HG03354 (cell line): ENCODE measurements at regions not wholly inside any gene's neighbourhood (a gene's known extent, or its start where the extent isn't known, plus 50 kb on each side); places are given as distances from the start of the nearest gene placed in this dataset.
"Not testable (repeated sequence)": the region's sequence is repeated elsewhere in the genome, so short reads cannot be mapped to it uniquely, and the experiment has no call there.

Source experiments
- ATAC-seq: cut with Tn5 transposase; IDR thresholded peaks from one replicate; pipeline ENCODE4 v1.9.1; 2021; ENCODE audit warnings: mild to moderate bottlenecking; ENCODE audit not compliant: unreplicated experiment, poor library complexity, severe bottlenecking

- no peak for ATAC-seq
These were observed 405.9 kb upstream of the RGS18 start for GRCh38 chr1:191752342-191752741.

DNA sequence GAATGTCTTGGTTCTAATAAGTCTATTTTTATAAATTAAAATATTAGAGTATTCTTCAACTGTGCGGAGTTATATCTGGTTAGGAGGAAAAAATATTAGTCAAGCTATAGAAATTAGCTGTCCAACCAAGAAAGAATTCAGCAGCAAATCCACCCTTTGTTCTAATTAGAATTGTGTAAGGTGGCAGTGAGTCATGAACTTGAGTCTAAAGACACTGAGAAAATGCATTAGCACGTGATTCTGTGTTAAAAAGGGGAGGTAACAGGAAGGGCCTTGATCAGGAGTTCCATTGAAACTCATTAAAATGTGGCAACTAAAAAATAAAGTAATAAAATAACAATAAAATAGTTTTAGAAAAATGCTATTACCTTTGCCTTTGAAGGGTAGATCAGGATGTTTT, 398.2 kb upstream of the RGS18 start:
- no peak for ATAC-seq

DNA sequence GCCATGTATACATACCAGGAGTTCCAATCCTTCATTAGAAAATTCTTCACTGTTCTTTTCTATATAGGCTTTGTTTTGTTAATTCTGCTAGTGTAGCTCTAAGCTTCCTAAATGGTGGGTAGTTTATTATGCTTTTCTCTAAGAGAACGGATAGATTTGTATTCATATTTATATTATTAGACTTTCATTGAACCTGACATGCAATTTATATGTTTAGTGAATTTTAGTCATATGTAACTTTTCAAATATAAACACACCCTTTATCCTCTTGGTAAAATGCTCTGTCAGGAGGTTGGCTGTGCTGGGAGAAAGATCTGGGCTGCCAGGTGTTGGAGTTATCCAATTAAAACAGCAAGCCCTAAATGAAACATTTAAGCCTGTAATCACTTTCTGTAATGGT, 369.7 kb upstream of the RGS18 start:
- ATAC-seq = no peak

GRCh38 chr1:191798178-191798577, 360.1 kb upstream of the RGS18 start:
- no peak for ATAC-seq

DNA sequence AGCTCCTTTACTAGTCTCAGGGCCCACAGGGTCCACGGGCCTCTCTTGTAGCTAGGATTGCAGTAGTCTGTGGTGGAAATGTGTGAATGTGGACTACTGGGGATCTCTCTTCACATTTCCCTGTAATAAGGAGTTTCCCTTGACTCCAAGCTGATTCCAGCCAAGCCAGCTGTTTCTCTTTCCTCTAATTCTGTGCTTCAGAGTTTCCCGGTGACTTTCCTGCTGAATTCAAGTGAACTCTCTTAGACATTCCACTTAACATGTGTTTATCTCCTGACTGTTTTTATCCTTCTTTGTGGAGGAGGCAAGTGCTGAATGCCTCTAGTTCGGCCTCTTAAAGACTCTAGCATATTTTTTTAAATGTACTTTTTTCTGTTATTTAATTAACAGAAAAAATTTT, 354.0 kb upstream of the RGS18 start:
- no peak for ATAC-seq

DNA sequence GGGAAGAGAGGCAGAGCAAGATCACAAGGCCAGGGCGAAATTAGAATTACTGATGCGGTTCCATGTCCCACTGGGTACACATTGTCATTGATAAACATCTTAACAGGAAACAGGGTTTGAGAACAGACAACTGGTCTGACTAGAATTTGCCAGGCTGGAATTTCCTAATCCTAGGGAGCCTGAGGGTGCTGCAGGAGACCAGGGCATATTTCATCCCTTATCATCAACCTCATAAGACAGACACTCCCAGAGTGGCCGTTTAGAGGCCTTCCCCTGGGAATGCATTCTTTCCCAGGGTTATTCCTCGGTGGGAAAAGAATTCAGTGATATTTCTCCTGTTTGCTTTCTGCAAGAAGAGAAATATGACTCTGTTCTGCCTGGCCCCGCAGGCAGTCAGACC, 344.7 kb upstream of the RGS18 start:
- ATAC-seq = not testable (repeated sequence)

DNA sequence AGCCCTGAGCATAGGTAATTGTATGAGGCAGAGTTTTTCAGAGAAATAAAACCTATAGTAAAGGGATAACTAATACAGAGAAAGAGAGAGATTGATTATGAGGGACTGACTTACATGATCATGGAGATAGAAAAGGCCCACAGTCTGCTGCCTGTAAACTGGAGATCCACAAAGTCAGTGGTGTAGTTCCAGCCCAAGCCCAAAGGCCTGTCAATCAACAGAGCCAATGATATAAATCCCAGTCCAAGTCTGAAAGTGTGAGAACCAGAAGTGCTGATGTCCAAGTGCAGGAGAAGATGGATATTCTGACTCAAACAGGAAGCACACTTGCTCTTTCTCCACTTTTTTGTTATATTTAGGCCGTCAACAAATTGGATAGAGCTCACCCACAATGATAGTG, 340.1 kb upstream of the RGS18 start:
- no peak for ATAC-seq

- ATAC-seq = no peak
These were observed 326.7 kb upstream of the RGS18 start for GRCh38 chr1:191831572-191831971.

DNA sequence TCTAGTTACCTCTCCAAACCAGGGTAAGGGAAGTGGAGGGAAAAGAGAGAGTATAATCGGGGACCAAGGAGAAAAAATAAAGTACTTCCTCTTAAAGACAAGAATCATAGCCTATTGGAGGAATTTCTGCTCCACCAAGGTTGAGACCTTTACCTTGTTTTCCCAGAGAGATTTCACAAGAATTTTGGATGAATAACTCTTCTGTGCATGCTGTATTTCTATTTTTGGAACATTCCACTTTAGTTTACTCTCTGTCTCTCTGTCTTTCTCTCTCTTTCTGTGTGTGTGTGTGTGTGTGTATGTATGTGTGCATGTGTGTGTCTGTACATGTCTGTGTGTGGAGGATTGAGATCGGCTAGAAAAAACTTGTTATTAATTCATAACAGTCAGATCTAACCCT, 318.4 kb upstream of the RGS18 start:
- no peak for ATAC-seq

- no peak for ATAC-seq
These were observed 306.3 kb upstream of the RGS18 start for GRCh38 chr1:191851799-191852595.

- ATAC-seq = no peak
These were observed 305.4 kb upstream of the RGS18 start for GRCh38 chr1:191852907-191853306.

DNA sequence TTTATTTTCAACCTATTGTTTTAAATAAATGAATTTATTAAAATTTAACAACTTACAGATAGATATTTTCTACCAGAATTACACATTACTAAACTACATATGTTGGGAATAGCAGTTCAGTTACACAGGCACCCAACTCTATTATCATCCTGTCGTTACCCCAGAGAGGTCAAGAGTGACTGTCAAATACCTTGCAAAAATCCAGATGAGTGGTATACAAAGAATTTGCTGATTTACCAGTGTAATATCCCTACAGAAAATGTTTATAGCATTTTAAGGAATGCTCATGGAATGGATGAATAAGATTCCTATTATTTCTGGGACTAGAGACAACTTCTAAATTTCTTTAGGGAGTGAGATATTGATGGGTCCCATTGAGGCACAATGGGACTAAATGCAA, 300.7 kb upstream of the RGS18 start:
- no peak for ATAC-seq

DNA sequence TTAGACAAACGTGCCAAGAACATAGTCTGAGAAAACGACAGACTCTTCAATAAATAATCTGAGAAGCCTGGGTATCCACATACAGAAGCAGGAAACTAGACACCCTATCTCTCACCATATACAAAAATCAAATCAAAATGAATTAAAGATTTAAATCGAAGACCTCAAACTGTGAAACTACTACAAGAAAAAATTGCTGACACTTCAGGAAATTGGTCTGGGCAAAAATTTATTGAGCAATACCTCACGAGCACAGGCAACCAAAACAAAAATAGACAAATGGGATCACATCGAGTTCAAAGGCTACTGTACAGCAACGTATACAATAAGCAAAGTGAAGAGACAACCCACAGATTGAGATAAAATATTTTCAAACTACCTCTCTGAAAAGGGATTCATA, 292.8 kb upstream of the RGS18 start:
- no peak for ATAC-seq

DNA sequence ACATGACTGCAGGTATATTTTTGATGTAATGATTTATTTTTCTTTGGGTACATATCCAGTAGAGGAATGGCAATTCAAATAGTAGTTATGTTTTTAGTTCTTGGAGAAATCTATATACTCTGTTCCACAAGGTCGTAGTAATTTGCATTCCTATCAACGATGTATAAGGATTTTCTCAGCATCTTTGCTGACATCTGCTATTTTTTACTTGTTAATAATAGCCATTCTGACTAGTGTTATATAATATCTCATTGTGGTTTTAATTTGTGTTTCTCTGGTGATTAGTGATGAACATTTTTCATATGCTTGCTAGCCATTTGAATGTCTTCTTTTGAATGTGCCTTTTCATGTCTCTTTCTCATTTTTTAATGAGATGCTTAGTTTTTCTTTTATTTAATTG, 292.1 kb upstream of the RGS18 start:
- ATAC-seq = no peak

DNA sequence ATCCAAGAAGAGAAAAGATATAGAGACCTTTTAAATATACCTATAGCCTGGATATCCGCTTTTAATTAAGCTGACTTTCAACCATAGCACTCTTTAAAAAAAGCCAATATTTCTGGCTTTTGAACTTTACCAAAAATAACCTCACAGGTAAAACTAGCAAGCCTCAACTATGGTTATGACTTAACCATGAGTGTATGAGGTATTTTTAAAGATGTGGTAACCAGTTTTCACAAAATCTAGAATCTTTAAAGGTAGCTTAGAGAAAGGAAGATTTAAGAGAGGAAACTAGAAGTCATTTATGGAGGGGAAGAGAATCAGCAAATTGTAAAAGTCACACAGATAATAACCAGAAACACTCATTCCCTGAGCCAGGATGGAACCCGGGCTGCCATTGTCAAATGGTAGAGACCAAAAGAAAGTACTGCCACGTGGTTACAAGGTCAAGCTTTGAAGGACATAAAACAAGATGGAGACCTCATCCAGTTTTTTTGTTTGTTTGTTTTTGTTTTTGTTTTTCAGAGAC, 288.4 kb upstream of the RGS18 start:
- ATAC-seq = peak; percentile 20

GRCh38 chr1:191870490-191870889, 287.8 kb upstream of the RGS18 start:
- peak; percentile 58 for ATAC-seq

- no peak for ATAC-seq
These were observed 282.3 kb upstream of the RGS18 start for GRCh38 chr1:191875994-191876393.

- ATAC-seq = no peak
These were observed 281.6 kb upstream of the RGS18 start for GRCh38 chr1:191876631-191877030.

DNA sequence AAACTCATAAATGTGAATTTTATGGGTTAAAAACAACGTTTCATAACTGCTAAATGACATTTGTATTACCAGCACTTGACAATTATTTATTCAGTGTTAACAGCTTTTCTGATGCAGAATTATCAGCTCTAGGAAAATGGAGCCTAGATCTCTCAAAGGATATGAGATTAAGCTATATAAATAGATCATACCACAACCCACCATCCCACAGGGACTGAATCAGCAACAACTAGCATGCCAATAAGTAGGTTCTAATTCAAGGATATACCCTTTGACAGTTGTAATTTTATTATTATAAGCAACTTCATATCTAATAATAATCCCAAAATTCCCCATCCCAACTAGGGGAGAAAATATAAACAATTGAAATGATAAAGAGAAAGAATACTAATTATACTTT, 275.4 kb upstream of the RGS18 start:
- ATAC-seq = no peak

GRCh38 chr1:191886977-191887376, 271.3 kb upstream of the RGS18 start:
- no peak for ATAC-seq

GRCh38 chr1:191888996-191889622, 269.2 kb upstream of the RGS18 start:
- ATAC-seq = no peak
